ENCODE measurements at regions not wholly inside any gene's neighbourhood (a gene's known extent, or its start where the extent isn't known, plus 50 kb on each side); places are given as distances from the start of the nearest gene placed in this dataset.

GRCh38 chr1:106680216-106680615, 376.3 kb upstream of the PRMT6 start:
- H3K27ac Mint-ChIP-seq: no peak overlapping the region
- H3K4me3 Mint-ChIP-seq: no peak overlapping the region
- ChIA-PET POLR2A (no interaction called here), CTCF (no interaction called here)
- no peak for TF ChIP-seq CTCF (IDR thresholded peaks at IDR 0.05)
- ATAC-seq (ENCODE audit: low read depth): no peak
- DNase-seq: no peak
- H3K27me3 Mint-ChIP-seq: no peaks in the 10 kb centered on the region
- H3K4me1 Mint-ChIP-seq: no peaks in the 10 kb centered on the region
- H3K36me3 Mint-ChIP-seq (ENCODE audit: low read depth): no peaks in the 10 kb centered on the region
- intact Hi-C loops (cut with micrococcal nuclease): no loop called here
- H3K9me3 Mint-ChIP-seq: no peaks in the 10 kb centered on the region

GRCh38 chr1:106680776-106681344, 375.6 kb upstream of the PRMT6 start:
- Mint-ChIP-seq H3K4me1 (no peaks in the 10 kb centered on the region), H3K27me3 (no peaks in the 10 kb centered on the region), H3K27ac (no peak overlapping the region), H3K9me3 (no peaks in the 10 kb centered on the region), H3K36me3 (ENCODE audit: low read depth) (no peaks in the 10 kb centered on the region), H3K4me3 (no peak overlapping the region)
- DNase-seq: no peak
- intact Hi-C loops (cut with micrococcal nuclease): no loop called here
- ChIA-PET POLR2A (no interaction called here), CTCF (no interaction called here)
- no peak for ATAC-seq (ENCODE audit: low read depth)
- no peak for TF ChIP-seq CTCF (IDR thresholded peaks at IDR 0.05)

- Mint-ChIP-seq H3K36me3 (ENCODE audit: low read depth) (no peaks in the 10 kb centered on the region), H3K27ac (no peak overlapping the region), H3K9me3 (no peaks in the 10 kb centered on the region), H3K4me3 (no peak overlapping the region), H3K4me1 (no peaks in the 10 kb centered on the region), H3K27me3 (no peaks in the 10 kb centered on the region)
- ChIA-PET CTCF (no interaction called here), POLR2A (no interaction called here)
- DNase-seq (no peak), ATAC-seq (ENCODE audit: low read depth) (no peak)
- TF ChIP-seq CTCF (IDR thresholded peaks at IDR 0.05): no peak
- intact Hi-C loops (cut with micrococcal nuclease): no loop called here
These were observed 374.4 kb upstream of the PRMT6 start for GRCh38 chr1:106681939-106682522.

DNA sequence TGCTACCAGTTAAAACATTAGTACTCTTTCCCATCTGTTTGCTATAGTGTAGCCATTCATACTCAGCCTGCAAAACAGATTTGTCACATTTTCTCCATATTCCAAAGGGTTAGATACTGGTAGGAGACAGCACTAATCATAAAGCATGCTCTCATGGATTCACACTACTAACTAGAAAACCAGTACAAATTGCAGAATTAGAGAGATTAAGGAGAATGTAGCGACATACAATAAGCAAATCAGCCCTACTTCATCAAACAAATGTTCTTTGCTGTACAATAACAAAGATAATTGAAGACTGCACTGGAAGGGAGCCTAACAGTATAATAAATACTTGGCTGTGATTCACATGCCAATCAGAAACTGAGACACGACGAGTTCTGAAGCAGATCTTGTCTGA, 368.0 kb upstream of the PRMT6 start:
- H3K4me3 Mint-ChIP-seq: no peak overlapping the region
- intact Hi-C loops (cut with micrococcal nuclease): no loop called here
- H3K27ac Mint-ChIP-seq: no peak overlapping the region
- H3K4me1 Mint-ChIP-seq: no peaks in the 10 kb centered on the region
- POLR2A ChIA-PET: no interaction called here
- H3K9me3 Mint-ChIP-seq: no peaks in the 10 kb centered on the region
- no peaks in the 10 kb centered on the region for H3K36me3 Mint-ChIP-seq (ENCODE audit: low read depth)
- no peak for TF ChIP-seq CTCF (IDR thresholded peaks at IDR 0.05)
- ATAC-seq (ENCODE audit: low read depth) (no peak), DNase-seq (no peak)
- CTCF ChIA-PET: no interaction called here
- no peaks in the 10 kb centered on the region for H3K27me3 Mint-ChIP-seq

GRCh38 chr1:106698660-106699059, 357.8 kb upstream of the PRMT6 start:
- Mint-ChIP-seq H3K4me1 (no peaks in the 10 kb centered on the region), H3K4me3 (no peak overlapping the region)
- no peak for TF ChIP-seq CTCF (IDR thresholded peaks at IDR 0.05)

More at GRCh38 chr1:106698660-106699059, 357.8 kb upstream of the PRMT6 start:
- H3K27me3 Mint-ChIP-seq: no peaks in the 10 kb centered on the region
- DNase-seq (no peak), ATAC-seq (ENCODE audit: low read depth) (no peak)
- no peaks in the 10 kb centered on the region for H3K9me3 Mint-ChIP-seq
- ChIA-PET POLR2A (no interaction called here), CTCF (no interaction called here)
- H3K27ac Mint-ChIP-seq: no peak overlapping the region
- no peaks in the 10 kb centered on the region for H3K36me3 Mint-ChIP-seq (ENCODE audit: low read depth)
- intact Hi-C loops (cut with micrococcal nuclease): no loop called here

Data from activated B cell treated with CpG ODN at 0.5 μM for 24 hours (primary cell).